ENCODE measurements at regions not wholly inside any gene's neighbourhood (a gene's known extent, or its start where the extent isn't known, plus 50 kb on each side); places are given as distances from the start of the nearest gene placed in this dataset.

DNA sequence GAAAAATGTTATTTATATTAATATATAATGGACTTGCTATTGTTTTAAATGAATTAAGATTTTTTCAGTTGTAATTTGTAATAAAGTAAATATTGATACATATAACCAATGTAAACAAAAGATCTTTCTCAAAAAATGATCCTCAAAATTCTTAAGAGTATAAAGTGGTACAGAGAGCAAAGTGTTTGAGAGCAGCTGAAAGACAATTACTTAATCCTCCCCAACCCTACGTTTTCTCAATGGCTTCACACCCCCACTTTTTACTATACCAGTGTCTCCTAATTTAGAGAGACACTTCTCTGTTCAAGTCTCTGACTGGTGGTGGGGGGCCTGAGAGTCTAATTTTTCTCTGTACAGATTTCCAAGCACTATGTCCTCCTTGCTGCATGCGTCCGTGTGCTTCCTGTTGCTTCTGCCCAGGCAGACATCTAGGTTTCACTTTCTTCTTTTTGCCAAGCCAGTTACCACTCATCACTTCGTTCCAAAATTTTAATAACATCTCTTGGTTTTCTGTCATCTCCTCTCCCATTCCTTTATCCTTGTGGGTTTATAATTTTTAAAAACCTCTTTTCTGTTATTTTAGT, 276.3 kb upstream of the DNAJC19 start:
- no peak overlapping the region for H3K4me3 ChIP-seq (ENCODE audit: low read depth, low read length)
- no peak overlapping the region for H3K27ac ChIP-seq
- no peak for TF ChIP-seq CTCF (IDR thresholded peaks at IDR 0.05; ENCODE audit: low read depth, low read length)
- H3K9me3 ChIP-seq (ENCODE audit: severe bottlenecking), result no peaks in the 10 kb centered on the region
- DNase-seq, result no peak
- H3K36me3 ChIP-seq, result no peaks in the 10 kb centered on the region
- no peaks in the 10 kb centered on the region for H3K27me3 ChIP-seq (ENCODE audit: insufficient read depth, low read depth, severe bottlenecking)

DNA sequence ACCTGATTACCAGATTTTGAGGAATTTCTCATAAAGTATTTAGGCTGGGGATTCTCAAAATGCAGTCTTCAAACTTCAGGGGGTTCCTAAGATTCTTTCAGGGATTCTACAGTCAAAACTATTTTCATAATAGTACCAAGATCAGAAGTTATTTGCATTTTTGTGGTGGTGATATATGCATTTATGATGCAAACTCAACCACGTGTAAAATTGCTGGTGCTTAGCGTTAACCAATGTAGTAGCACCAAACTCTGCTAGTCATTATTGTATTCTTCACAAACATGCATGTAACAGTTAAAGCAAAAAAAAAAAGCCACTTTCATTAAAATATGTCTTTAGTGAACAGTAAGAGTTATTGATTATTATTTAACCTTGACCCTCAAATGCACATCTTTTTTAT, 274.9 kb upstream of the DNAJC19 start:
- no peak for DNase-seq
- no peaks in the 10 kb centered on the region for H3K36me3 ChIP-seq
- no peak for TF ChIP-seq CTCF (IDR thresholded peaks at IDR 0.05; ENCODE audit: low read depth, low read length)
- H3K4me3 ChIP-seq (ENCODE audit: low read depth, low read length), result no peak overlapping the region
- no peaks in the 10 kb centered on the region for H3K9me3 ChIP-seq (ENCODE audit: severe bottlenecking)
- no peaks in the 10 kb centered on the region for H3K27me3 ChIP-seq (ENCODE audit: insufficient read depth, low read depth, severe bottlenecking)
- no peak overlapping the region for H3K27ac ChIP-seq

DNA sequence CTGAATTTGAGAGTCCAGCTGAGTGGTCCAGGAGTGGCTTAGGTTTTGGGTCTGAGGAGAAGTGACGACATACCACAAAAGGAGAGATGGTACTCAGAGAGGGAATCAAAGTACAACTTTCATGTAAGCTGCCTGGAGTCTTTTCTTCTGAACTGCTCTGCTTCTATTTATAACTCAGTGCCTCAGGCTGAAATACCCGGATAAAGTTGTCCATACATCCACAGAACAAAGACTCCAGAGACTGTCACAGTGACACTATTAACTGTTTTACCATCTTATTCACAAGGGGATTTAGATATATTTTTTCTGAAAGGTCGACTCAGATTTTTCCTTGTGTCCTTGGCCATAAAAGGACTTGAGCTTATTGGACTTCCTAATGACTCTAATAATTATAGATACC, 264.3 kb upstream of the DNAJC19 start:
- Histone ChIP-seq H3K4me3 (ENCODE audit: low read depth, low read length) (no peak overlapping the region), H3K27me3 (ENCODE audit: insufficient read depth, low read depth, severe bottlenecking) (no peaks in the 10 kb centered on the region), H3K9me3 (ENCODE audit: severe bottlenecking) (no peaks in the 10 kb centered on the region), H3K27ac (no peak overlapping the region), H3K36me3 (no peaks in the 10 kb centered on the region)
- TF ChIP-seq CTCF (IDR thresholded peaks at IDR 0.05; ENCODE audit: low read depth, low read length), result no peak
- DNase-seq, result no peak

DNA sequence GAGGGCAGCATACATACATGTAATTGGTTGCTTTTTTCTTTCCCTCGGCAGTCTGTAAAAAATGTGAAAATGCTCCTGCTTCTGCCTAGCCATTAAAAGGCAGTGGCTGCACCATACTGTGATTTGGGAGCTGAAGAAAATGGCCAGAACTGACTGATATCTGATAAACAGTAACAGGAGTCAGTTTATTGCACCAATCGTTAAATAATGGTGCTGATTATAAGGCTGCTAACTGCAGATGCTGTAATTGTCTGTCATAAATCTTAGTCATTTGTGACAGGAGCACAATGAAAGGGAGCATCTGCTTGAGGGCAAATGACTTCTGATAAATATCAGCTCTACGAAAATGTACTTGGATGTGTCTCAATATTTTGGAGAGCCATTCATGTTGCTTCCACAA, 263.1 kb upstream of the DNAJC19 start:
- H3K9me3 ChIP-seq (ENCODE audit: severe bottlenecking), result no peaks in the 10 kb centered on the region
- no peak overlapping the region for H3K27ac ChIP-seq
- TF ChIP-seq CTCF (IDR thresholded peaks at IDR 0.05; ENCODE audit: low read depth, low read length), result no peak
- H3K4me3 ChIP-seq (ENCODE audit: low read depth, low read length), result no peak overlapping the region
- H3K36me3 ChIP-seq, result no peaks in the 10 kb centered on the region
- DNase-seq, result no peak
- H3K27me3 ChIP-seq (ENCODE audit: insufficient read depth, low read depth, severe bottlenecking), result no peaks in the 10 kb centered on the region

- H3K4me3 ChIP-seq (ENCODE audit: low read depth, low read length), result no peak overlapping the region
- no peaks in the 10 kb centered on the region for H3K9me3 ChIP-seq (ENCODE audit: severe bottlenecking)
- H3K36me3 ChIP-seq, result no peaks in the 10 kb centered on the region
- DNase-seq, result no peak
- no peak for TF ChIP-seq CTCF (IDR thresholded peaks at IDR 0.05; ENCODE audit: low read depth, low read length)
- no peaks in the 10 kb centered on the region for H3K27me3 ChIP-seq (ENCODE audit: insufficient read depth, low read depth, severe bottlenecking)
- H3K27ac ChIP-seq, result no peak overlapping the region
Measured at GRCh38 chr3:181250714-181251113, 261.2 kb upstream of the DNAJC19 start.

DNA sequence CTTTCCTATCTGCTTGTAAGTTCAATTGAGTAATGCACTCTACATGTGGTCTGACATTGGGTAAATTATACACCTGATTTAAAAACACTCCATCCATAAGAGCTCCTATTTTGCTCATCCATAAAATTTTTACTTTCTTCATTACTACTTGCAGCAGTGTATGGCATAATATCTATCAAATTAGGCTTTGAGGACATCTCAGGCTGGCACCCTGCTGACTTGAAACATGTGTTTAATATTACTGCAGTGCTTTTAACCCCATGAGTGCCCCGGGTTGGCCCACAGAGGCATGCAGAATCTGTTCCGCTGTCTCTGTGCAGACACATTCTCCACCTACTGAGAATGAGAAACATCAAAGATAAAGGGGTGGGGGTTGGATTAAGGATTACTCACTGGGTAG, 249.9 kb upstream of the DNAJC19 start:
- no peak overlapping the region for H3K27ac ChIP-seq
- DNase-seq, result no peak

More for the DNA sequence above, 249.9 kb upstream of the DNAJC19 start:
- Histone ChIP-seq H3K27me3 (ENCODE audit: insufficient read depth, low read depth, severe bottlenecking) (no peaks in the 10 kb centered on the region), H3K36me3 (no peaks in the 10 kb centered on the region), H3K4me3 (ENCODE audit: low read depth, low read length) (no peak overlapping the region), H3K9me3 (ENCODE audit: severe bottlenecking) (no peaks in the 10 kb centered on the region)
- TF ChIP-seq CTCF (IDR thresholded peaks at IDR 0.05; ENCODE audit: low read depth, low read length), result no peak
